Retina (tissue), 1 donor: ENCODE measurements at regions not wholly inside any gene's neighbourhood (a gene's known extent, or its start where the extent isn't known, plus 50 kb on each side); places are given as distances from the start of the nearest gene placed in this dataset.
"Not testable (repeated sequence)": the region's sequence is repeated elsewhere in the genome, so short reads cannot be mapped to it uniquely, and the experiment has no call there.

ENCODE experiments used
- DNase-seq: peaks from one replicate; pipeline ENCODE4 v3.0.0-alpha.2; 2016

- DNase-seq = no peak
Observed at GRCh38 chr11:7874056-7874455, 57.0 kb downstream of the OR10A6 start.

GRCh38 chr11:7872890-7873289 lies 58.2 kb downstream of the OR10A6 start:
- no peak for DNase-seq

DNA sequence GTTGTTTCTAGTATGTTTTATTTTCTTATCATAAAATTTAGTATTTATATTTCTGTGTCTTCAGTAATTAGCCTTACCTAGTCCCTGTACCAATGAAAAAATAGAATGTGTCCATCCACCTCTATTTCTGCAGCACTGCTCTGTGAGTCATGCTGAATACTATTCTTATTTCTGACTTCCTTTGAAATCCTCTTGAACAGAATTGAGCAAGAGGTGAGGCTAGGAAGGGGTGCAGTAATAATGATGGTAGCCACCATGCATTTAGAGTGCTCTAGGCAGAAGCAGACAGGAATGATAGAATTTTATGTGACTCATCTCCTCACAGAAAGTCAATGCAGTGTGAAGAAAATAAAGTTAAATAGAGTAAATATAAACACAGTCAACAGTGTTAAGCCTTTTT lies 60.0 kb downstream of the OR10A6 start:
- DNase-seq = no peak

- DNase-seq = no peak
Observed at GRCh38 chr11:7869467-7869866, 61.6 kb downstream of the OR10A6 start.

GRCh38 chr11:7861292-7861691 lies 64.5 kb upstream of the OR5P2 start:
- not testable (repeated sequence) for DNase-seq

DNA sequence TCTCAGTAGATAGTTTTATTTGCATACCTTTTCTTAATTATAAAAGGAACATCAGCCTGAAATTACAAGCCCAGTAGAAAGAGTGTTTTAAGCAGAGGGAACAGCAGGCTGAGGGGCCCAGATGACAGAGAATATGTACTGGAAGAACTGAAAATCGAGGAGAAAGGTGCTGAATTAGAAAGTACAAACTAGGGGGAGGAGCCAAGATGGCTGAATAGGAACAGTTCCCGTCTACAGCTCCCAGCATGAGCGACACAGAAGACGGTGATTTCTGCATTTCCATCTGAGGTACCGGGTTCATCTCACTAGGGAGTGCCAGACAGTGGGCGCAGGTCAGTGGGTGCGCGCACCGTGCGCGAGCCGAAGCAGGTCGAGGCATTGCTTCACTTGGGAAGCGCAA lies 64.1 kb upstream of the OR5P2 start:
- not testable (repeated sequence) for DNase-seq

DNA sequence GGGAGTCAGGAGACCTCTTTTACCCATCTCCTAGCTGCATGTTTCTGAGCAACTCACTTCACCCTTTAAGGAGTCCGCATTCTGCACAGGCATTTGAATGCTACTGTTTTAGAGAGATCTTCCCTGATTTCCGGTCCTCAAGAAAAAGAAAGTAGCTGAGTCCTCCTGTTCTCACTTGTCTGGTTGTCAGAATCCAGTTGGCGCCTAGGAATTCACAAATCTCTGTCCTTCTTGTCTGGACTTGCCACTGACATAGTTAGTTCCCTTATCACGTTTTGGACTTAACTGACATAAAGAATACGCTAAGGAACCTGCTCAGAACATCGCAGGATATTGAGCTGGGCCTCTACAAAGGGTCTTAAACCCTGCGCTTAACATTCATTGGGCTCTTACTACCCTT lies 61.3 kb upstream of the OR5P2 start:
- DNase-seq = no peak

GRCh38 chr11:7851391-7851790 lies 54.6 kb upstream of the OR5P2 start:
- DNase-seq = no peak

- peak; percentile 6 for DNase-seq
Observed at GRCh38 chr11:7849018-7849417, 52.3 kb upstream of the OR5P2 start.
